DMS79 treated with DMSO at 0.1 percent for 48 hours (cell line): ENCODE measurements at regions not wholly inside any gene's neighbourhood (a gene's known extent, or its start where the extent isn't known, plus 50 kb on each side); places are given as distances from the start of the nearest gene placed in this dataset.

Source experiments
- DNase-seq: peaks from one replicate; lab custom pipeline; 2025; lab: John Stamatoyannopoulos, UW

GRCh38 chr12:126601184-126602170, 1536.2 kb downstream of the AACS start:
- DNase-seq, result no peak

DNA sequence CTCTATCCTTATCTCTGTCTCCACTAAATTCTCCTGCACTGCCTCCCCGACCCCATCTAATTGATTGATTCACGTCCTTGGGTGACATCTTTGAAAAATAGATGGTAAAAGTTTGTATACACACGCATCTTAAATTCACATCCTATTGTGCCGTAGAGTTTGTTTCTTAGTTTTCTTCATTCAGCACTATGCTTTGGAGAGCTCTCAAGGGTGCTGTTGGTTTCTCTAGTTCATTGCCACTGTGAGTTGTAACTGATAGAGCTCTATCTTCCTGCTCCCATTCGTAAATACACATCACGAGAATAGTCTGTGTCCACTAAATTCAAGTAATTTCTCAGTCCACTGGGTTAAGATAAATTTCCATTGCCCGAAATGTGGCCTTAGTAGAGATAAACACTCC, 1537.4 kb downstream of the AACS start:
- no peak for DNase-seq

DNA sequence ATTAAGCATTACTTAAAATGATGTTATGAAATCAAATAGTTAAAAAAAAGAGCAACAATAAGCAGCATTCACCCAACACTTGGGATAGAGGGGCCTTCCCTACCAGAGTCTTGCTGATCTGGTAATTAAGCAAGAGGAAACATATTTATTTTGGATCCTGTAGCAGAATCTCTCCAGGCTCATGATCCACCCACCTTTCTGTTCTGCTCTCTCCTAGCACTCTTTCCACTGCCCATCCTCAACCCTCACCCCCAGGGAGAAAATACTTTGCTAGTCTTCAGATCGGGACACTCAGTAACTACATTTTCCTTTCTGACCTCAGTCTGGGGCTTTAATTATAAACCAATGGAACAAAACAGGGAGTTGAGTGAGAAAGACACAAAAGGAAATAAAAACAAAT, 1541.9 kb downstream of the AACS start:
- DNase-seq, result no peak

DNA sequence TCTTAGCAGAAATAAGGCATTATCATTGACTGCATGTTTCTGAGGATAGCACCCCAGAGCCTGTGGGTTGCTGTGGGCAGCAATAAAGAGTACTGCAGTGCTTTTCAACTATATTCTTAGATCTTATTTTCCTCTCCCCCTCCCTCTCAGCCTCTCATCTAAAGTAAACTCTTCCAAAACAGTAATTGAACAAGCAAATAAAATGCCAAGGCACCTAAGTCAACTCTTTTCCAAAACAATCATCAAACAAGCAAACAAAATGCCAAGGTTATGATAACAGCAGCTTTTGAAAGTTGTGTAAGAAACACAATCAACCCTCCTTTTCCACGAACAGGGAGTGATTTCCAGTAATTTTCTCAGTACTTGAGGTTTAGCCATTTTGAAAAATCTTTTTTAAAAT, 1542.6 kb downstream of the AACS start:
- DNase-seq, result no peak

DNA sequence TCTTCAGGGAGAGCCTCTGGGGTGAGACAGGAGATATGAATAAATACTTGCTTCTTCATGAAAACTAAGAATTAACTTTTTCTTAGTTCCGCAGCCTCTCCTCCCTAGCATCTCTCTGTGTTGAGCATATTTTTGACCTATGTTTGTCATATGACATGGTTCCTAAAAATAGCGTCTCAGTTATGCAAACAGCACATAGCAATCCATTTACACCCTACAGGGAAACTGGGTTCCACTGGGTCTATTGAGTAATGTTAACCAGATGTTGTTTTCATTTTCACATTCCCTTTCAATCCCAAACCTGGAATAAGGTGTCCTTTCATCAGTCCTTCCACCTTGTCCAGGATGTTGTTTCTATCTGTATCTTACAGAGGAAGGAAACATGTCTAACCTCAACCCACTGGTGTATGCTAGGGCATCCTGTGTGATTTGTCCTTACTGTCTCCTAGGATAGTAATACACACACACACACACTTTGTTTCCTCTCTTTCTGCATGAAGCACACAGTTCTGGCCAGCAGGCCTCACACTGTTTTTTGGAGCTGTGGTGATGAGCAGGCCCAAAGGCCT, 1543.5 kb downstream of the AACS start:
- no peak for DNase-seq

DNA sequence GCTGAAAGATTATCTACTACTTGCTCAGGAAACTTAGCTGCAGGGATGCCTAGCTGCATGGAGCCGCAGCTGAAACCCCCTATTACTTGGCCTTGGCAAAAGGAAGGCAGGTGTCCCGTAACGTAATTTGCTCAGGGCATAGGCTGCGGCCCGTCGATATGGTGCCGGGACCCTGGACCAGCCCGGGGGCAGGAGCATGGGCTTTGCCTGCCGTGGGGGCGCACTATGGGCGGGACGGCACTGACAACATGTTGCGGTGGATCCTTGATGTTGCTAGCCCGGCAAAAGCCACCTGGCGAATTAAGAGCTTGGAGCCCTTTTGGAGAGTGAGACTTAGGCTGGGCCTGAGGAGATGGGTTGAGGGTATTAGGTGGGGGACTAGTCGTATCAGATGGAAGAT, 1551.2 kb downstream of the AACS start:
- DNase-seq, result no peak

- DNase-seq, result no peak
These were observed 1552.1 kb downstream of the AACS start for GRCh38 chr12:126617312-126617711.

- no peak for DNase-seq
These were observed 1562.4 kb downstream of the AACS start for GRCh38 chr12:126627596-126627995.

DNA sequence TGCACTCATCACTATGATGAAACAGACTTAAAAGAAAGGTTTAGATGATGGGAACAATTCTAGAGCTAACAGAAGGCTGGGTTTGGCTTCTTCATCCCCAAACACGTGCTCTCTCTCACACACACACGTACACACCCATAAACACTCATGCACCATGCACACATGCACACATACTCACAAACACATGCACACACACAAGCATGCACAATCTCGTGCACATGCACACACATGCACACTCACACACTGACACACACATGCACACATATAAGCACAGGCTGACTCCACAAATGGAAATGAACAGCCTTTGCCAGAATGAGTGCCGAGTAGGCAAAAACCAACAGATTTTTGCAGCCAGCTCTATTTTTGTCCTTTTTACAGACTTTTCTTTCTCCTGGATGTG, 1571.6 kb downstream of the AACS start:
- DNase-seq, result no peak

DNA sequence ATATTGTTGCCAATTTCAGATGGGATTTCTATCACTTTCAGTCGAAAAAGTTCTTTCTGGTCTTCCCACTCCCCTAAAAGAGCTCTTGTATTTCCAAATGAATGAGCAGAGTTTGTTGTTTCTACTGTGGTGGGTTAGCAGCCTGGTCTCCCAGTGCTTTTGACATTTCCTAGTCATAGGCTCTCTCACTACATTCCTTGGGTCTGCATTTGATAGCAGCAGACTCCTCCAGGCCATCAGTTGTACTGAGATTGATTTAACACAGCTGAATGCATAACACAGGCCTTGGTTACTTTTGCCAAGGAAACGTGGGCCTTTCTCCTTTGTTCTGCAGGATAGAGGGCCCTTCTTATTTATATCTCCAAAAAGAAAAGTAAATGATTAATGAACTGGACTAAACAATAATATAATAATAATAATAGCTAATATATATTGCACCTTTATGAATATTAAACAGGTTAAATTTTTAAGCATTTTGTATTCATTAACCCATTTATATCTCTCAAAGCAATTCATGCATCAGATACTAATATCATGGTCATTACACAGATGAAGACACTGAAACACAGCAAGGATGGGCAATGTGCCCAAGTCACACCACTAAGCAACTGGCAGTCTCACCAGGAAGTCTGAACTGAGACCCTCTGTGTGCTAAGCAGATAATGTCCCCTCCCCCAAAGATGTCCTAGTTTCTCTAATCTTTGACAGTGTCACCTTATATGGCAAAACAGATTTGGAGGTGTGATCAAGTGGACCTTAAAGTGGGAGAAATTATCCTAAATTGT, 1579.2 kb downstream of the AACS start:
- no peak for DNase-seq

DNA sequence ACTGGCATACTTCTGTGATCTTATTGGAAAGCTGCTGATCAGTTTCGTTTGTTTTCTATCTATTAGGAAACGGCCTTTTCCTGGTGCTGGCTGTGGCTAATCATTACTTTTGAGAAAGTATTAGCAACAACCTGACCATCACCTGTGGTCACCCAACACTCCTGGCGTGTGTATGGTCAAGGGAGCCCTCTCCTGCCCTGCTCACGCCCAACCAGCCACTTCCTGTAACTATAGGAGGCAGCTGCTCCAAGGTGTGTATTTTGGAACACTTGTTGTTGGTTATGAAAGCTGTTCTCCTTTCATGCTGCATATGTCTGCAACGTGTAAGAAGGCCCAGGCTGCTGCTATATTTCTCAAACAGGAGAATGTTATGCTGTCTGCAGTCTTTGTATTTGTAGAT, 1582.8 kb downstream of the AACS start:
- DNase-seq, result no peak

GRCh38 chr12:126651133-126651532, 1585.9 kb downstream of the AACS start:
- no peak for DNase-seq

- DNase-seq, result no peak
These were observed 1598.3 kb downstream of the AACS start for GRCh38 chr12:126663304-126664094.

DNA sequence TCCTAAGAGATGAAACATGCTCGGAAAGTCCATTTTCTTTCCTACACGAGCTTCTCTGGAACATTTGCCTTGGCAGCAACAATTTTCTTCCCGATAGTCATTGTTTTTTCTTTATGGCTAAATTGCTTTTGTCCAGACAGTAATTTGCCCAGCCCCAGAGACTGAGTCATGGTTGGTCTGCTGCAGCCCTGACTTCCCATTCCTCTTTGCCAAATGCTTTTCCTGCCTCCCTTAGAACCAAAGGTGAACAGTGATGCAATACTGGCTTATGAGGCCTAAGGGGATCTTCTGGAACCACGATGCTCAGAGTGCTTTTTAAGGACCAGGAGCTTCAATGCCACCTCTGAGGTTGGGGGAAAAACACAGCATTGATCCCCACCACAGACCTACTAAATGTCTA, 1599.6 kb upstream of the TMEM132C start:
- DNase-seq, result no peak

DNA sequence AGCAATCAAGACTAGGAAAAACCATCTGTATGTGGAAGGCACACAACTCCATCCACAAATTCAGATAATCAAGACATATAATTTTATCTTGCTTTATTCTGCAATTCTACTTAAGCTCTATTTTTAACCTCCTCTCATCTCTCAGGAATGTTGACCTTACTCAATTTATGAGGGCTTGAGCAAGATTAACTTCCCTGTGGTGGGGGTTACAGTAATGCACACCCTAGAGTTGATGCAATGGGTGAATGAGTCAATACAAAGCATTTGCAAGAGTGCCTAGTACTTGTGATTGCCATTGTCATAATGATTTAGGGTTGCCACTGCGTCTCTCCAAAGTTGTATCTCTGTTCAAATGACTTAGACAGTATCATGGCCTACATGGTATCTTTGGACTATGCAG, 1598.4 kb upstream of the TMEM132C start:
- no peak for DNase-seq

- no peak for DNase-seq
These were observed 1598.0 kb upstream of the TMEM132C start for GRCh38 chr12:126668961-126669360.

- DNase-seq, result no peak
These were observed 1590.5 kb upstream of the TMEM132C start for GRCh38 chr12:126676434-126676833.

GRCh38 chr12:126681676-126682075, 1585.3 kb upstream of the TMEM132C start:
- DNase-seq, result no peak

- no peak for DNase-seq
These were observed 1582.3 kb upstream of the TMEM132C start for GRCh38 chr12:126684703-126685102.

- DNase-seq, result no peak
These were observed 1581.3 kb upstream of the TMEM132C start for GRCh38 chr12:126685636-126686035.

- DNase-seq, result no peak
These were observed 1578.4 kb upstream of the TMEM132C start for GRCh38 chr12:126688556-126688955.

DNA sequence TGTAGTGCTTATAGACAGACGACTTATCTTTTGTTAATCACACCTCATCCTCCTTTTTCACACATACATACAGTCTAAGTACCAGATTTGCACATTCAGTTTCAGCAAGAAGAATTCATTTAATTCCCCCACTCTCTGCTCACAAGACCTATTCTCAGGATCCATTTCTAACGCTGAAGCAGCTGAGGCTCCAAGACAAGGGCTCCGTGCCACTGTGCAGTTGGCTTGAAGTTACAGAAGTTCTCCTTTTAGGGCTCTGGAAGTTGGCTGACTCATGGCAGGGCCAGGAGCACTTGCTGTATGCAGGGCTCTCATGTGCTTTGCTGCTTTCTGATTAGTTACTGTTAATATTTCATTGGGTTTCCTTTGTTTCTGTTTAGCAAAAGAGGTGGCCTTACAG, 1566.9 kb upstream of the TMEM132C start:
- DNase-seq, result no peak
